Jurkat, Clone E6-1 (cell line): ENCODE measurements at regions not wholly inside any gene's neighbourhood (a gene's known extent, or its start where the extent isn't known, plus 50 kb on each side); places are given as distances from the start of the nearest gene placed in this dataset.

ENCODE experiments used
- DNase-seq: peaks from one replicate; pipeline ENCODE4 v3.0.0-alpha.2; 2011; ENCODE audit warnings: low read depth, low spot score
- H3K4me3 ChIP-seq: 2 replicates; pipeline ENCODE4 v1.5.1; 2011; ENCODE audit warnings: mild to moderate bottlenecking, low read length, control low read depth, moderate library complexity

- no peak for DNase-seq
- no peak overlapping the region for H3K4me3 ChIP-seq
Observed at GRCh38 chr1:38114241-38115026, 67.8 kb upstream of the POU3F1 start.

GRCh38 chr1:38113159-38113666 lies 66.6 kb upstream of the POU3F1 start:
- H3K4me3 ChIP-seq, result no peak overlapping the region
- DNase-seq, result no peak

- no peak for DNase-seq
- H3K4me3 ChIP-seq, result no peak overlapping the region
Observed at GRCh38 chr1:38111589-38111988, 65.0 kb upstream of the POU3F1 start.

- DNase-seq, result no peak
- no peak overlapping the region for H3K4me3 ChIP-seq
Observed at GRCh38 chr1:38105267-38105666, 58.7 kb upstream of the POU3F1 start.

- DNase-seq, result no peak
Observed at GRCh38 chr1:38102636-38103035, 56.0 kb upstream of the POU3F1 start.

GRCh38 chr1:38101037-38101785 lies 54.6 kb upstream of the POU3F1 start:
- no peak for DNase-seq
- no peak overlapping the region for H3K4me3 ChIP-seq

More at GRCh38 chr1:38102636-38103035, 56.0 kb upstream of the POU3F1 start:
- H3K4me3 ChIP-seq, result no peak overlapping the region

- no peak for DNase-seq
- no peak overlapping the region for H3K4me3 ChIP-seq
Observed at GRCh38 chr1:38098101-38098847, 51.7 kb upstream of the POU3F1 start.

- no peak for DNase-seq
- H3K4me3 ChIP-seq, result no peak overlapping the region
Observed at GRCh38 chr1:38097284-38097898, 50.8 kb upstream of the POU3F1 start.
